IMR-90 (cell line): ENCODE measurements at regions not wholly inside any gene's neighbourhood (a gene's known extent, or its start where the extent isn't known, plus 50 kb on each side); places are given as distances from the start of the nearest gene placed in this dataset.

ENCODE experiments used
- ATAC-seq: fragments of 200-7000 bp; cut with Tn5 transposase; 2 replicates; pipeline ENCODE4 v1.9.1; 2020; ENCODE audit warnings: low read depth, mild to moderate bottlenecking, moderate library complexity
- BruUV-seq: library from RNA; stranded (reverse); fragments of 400-500 nt; replicated peaks from 2 replicates; lab custom pipeline; 2021; lab: Mats Ljungman, UMichigan
- CTCF ChIA-PET: fragments of 300-600 bp; formaldehyde crosslinking; extraction: SDS; loops from one replicate; lab custom pipeline; 2021; ENCODE audit warnings: antibody characterized with exemption; lab: Yijun Ruan, JAX
- POLR2A ChIA-PET: fragments of 300-600 bp; sonication (Branson Sonifier 250); formaldehyde crosslinking; loops from one replicate; lab custom pipeline; 2022; ENCODE audit warnings: antibody characterized with exemption; ENCODE audit not compliant: unreplicated experiment; lab: Charles Lee
- DNase-seq: peaks from one replicate; pipeline ENCODE4 v3.0.0; 2013
- H2AFZ ChIP-seq: replicated peaks from 2 replicates; pipeline ENCODE3; 2013; ENCODE audit warnings: low read length, mild to moderate bottlenecking; ENCODE audit not compliant: poor library complexity
- H2AK5ac ChIP-seq: 2 replicates; pipeline ENCODE4 v1.6.1; 2013; ENCODE audit warnings: low read depth, low read length, inconsistent platforms
- H2AK9ac ChIP-seq: replicated peaks from 2 replicates; pipeline ENCODE3; 2013; ENCODE audit warnings: mild to moderate bottlenecking, low read depth, low read length, moderate library complexity; ENCODE audit not compliant: poor library complexity
- H2BK120ac ChIP-seq: 2 replicates; pipeline ENCODE4 v1.6.1; 2013; ENCODE audit warnings: low read depth, low read length, inconsistent platforms
- H2BK15ac ChIP-seq: 3 replicates; pipeline ENCODE4 v1.6.1; 2013; ENCODE audit warnings: low read depth, low read length, inconsistent platforms
- H2BK20ac ChIP-seq: 2 replicates; pipeline ENCODE4 v1.6.1; 2013; ENCODE audit warnings: low read depth, mild to moderate bottlenecking, inconsistent platforms, low read length, moderate library complexity
- H2BK5ac ChIP-seq: 2 replicates; pipeline ENCODE4 v1.6.1; 2013; ENCODE audit warnings: mild to moderate bottlenecking, low read depth, low read length, inconsistent platforms; ENCODE audit not compliant: poor library complexity, severe bottlenecking
- H3K14ac ChIP-seq: replicated peaks from 2 replicates; pipeline ENCODE4 v1.6.1; 2013; ENCODE audit warnings: low read depth, low read length, inconsistent platforms
- H3K18ac ChIP-seq: 2 replicates; pipeline ENCODE4 v1.6.1; 2013; ENCODE audit warnings: low read depth, low read length, control low read depth
- H3K23ac ChIP-seq: 2 replicates; pipeline ENCODE4 v1.6.1; 2013; ENCODE audit warnings: low read depth, low read length, inconsistent platforms
- H3K27ac ChIP-seq: 2 replicates; pipeline ENCODE4 v1.5.1; 2013; ENCODE audit warnings: mild to moderate bottlenecking, control low read depth, low read length; ENCODE audit not compliant: insufficient read depth
- H3K27me3 ChIP-seq: 2 replicates; pipeline ENCODE4 v1.6.1; 2013; ENCODE audit warnings: low read length; ENCODE audit not compliant: control insufficient read depth, insufficient read depth
- H3K36me3 ChIP-seq: 2 replicates; pipeline ENCODE4 v1.6.1; 2013; ENCODE audit warnings: low read length, mixed read lengths; ENCODE audit not compliant: control insufficient read depth, insufficient read depth
- H3K4ac ChIP-seq: 2 replicates; pipeline ENCODE4 v1.6.1; 2013; ENCODE audit warnings: low read depth, low read length, inconsistent platforms
- H3K4me1 ChIP-seq: 2 replicates; pipeline ENCODE4 v1.6.1; 2013; ENCODE audit warnings: low read length, mixed read lengths; ENCODE audit not compliant: control insufficient read depth, insufficient read depth
- H3K4me2 ChIP-seq: 2 replicates; pipeline ENCODE4 v1.6.1; 2013; ENCODE audit warnings: low read depth, mild to moderate bottlenecking, control low read depth, low read length, moderate library complexity
- H3K4me3 ChIP-seq: 2 replicates; pipeline ENCODE4 v1.5.1; 2013; ENCODE audit warnings: low read depth, mild to moderate bottlenecking, control low read depth, low read length, moderate library complexity; ENCODE audit not compliant: insufficient read depth
- H3K56ac ChIP-seq: 2 replicates; pipeline ENCODE4 v1.6.1; 2013; ENCODE audit warnings: low read length, inconsistent platforms; ENCODE audit not compliant: insufficient read depth; ENCODE audit errors: extremely low read depth
- H3K79me1 ChIP-seq, 2 experiments: 2 replicates each; pipeline ENCODE4 v1.6.1; 2013; ENCODE audit warnings: low read length in 2 of 2, inconsistent platforms in 1 of 2, low read depth in 1 of 2
- H3K9ac ChIP-seq: 2 replicates; pipeline ENCODE4 v1.6.1; 2013; ENCODE audit warnings: low read depth, low read length, control low read depth
- H3K9me1 ChIP-seq: 2 replicates; pipeline ENCODE4 v1.6.1; 2013; ENCODE audit warnings: low read length, inconsistent platforms; ENCODE audit not compliant: insufficient read depth
- H3K9me3 ChIP-seq: 2 replicates; pipeline ENCODE4 v1.6.1; 2013; ENCODE audit warnings: low read length; ENCODE audit not compliant: control insufficient read depth, insufficient read depth
- H4K20me1 ChIP-seq: 2 replicates; pipeline ENCODE4 v1.6.1; 2013; ENCODE audit warnings: low read length, inconsistent platforms; ENCODE audit not compliant: insufficient read depth
- H4K5ac ChIP-seq: 2 replicates; pipeline ENCODE4 v1.6.1; 2013; ENCODE audit warnings: mild to moderate bottlenecking, low read depth, low read length, control low read depth
- H4K8ac ChIP-seq, 2 experiments: 2 replicates each; pipeline ENCODE4 v1.6.1; 2013; ENCODE audit warnings: low read depth in 2 of 2, low read length in 2 of 2, control low read depth in 1 of 2, inconsistent platforms in 1 of 2
- H4K91ac ChIP-seq: 2 replicates; pipeline ENCODE4 v1.6.1; 2013; ENCODE audit warnings: low read depth, low read length, inconsistent platforms; ENCODE audit not compliant: insufficient read depth
- MXI1 ChIP-seq: IDR thresholded peaks from 2 replicates; pipeline ENCODE4 v1.6.1; 2012; ENCODE audit warnings: low read depth, mild to moderate bottlenecking, low read length, moderate library complexity, borderline replicate concordance
- RFX5 ChIP-seq: IDR thresholded peaks from 2 replicates; pipeline ENCODE4 v1.8.0; 2012; ENCODE audit warnings: low read depth, mild to moderate bottlenecking, low read length, moderate library complexity
- WGBS, 2 experiments: methylation state at CpG; one replicate each; pipeline versions ENCODE4 v1.1.5 to v1.1.7; 2013; ENCODE audit warnings: missing lambda C conversion rate in 2 of 2; ENCODE audit not compliant: insufficient read length in 1 of 2; ENCODE audit errors: extremely low coverage in 2 of 2; 5-methylcytosine and 5-hydroxymethylcytosine counted together
- dilution Hi-C: fragments of 300-500 bp; cut with HindIII; formaldehyde crosslinking; loops from one replicate; pipeline ENCODE4 v1.14.3; 2018; ENCODE audit warnings: low sequenced_read_pairs; ENCODE audit not compliant: unreplicated experiment
- in situ Hi-C: fragments of 300-500 bp; cut with MboI; formaldehyde crosslinking; loops from 3 replicates; pipeline ENCODE4 v1.14.3; 2019; ENCODE audit warnings: low sequenced_read_pairs, inconsistent platforms, mixed read lengths
- intact Hi-C: fragments of 100-400 bp; cut with micrococcal nuclease; formaldehyde crosslinking; loops from 2 replicates; pipeline ENCODE4 v1.10.0; 2022

GRCh38 chr4:153126137-153126536 is 78.1 kb upstream of the TRIM2 start:
- dilution Hi-C loops, result no loop called here

More at GRCh38 chr4:153126137-153126536, 78.1 kb upstream of the TRIM2 start:
- no peak overlapping the region for H2AK5ac ChIP-seq
- no TSS peak for BruUV-seq
- no peak overlapping the region for H2BK20ac ChIP-seq
- peak; percentile 28 for DNase-seq
- no peaks in the 10 kb centered on the region for H3K4me1 ChIP-seq
- H4K20me1 ChIP-seq, result no peaks in the 10 kb centered on the region
- TF ChIP-seq RFX5, result no peak
- no peak for TF ChIP-seq MXI1
- no peak overlapping the region for H4K91ac ChIP-seq
- H3K36me3 ChIP-seq, result no peaks in the 10 kb centered on the region
- WGBS, 2 experiments, result no CpG with 5 or more reads among the region's 4 CpGs
- H4K5ac ChIP-seq, result no peak overlapping the region
- no peak overlapping the region for H2BK5ac ChIP-seq
- CTCF ChIA-PET, result interaction anchor here (2.5 kb wide), 1 partner anchor 43 kb away, joined by 33 read pairs; no protein-coding TSS in a partner anchor
- no peak overlapping the region for H2AFZ ChIP-seq
- no peak overlapping the region for H3K56ac ChIP-seq
- intact Hi-C loops, result loop anchor here (2.0 to 5.0 kb wide), 2 partner anchors 484 to 671 kb away; no protein-coding TSS in a partner anchor
- no peak overlapping the region for H2AK9ac ChIP-seq
- no peaks in the 10 kb centered on the region for H3K27me3 ChIP-seq
- in situ Hi-C loops, result loop anchor here (5.0 to 10.0 kb wide), 2 partner anchors 44 to 281 kb away; no protein-coding TSS in a partner anchor
- H3K4ac ChIP-seq, result no peak overlapping the region
- H2BK15ac ChIP-seq, result no peak overlapping the region
- ATAC-seq, result no peak
- no peaks in the 10 kb centered on the region for H3K9me3 ChIP-seq
- no peaks in the 10 kb centered on the region for H3K9me1 ChIP-seq
- H3K14ac ChIP-seq, result no peak overlapping the region
- no peak overlapping the region for H4K8ac ChIP-seq
- H3K18ac ChIP-seq, result no peak overlapping the region
- H3K9ac ChIP-seq, result no peak overlapping the region
- no peak overlapping the region for H2BK120ac ChIP-seq
- H3K79me1 ChIP-seq, result no peaks in the 10 kb centered on the region
- H3K23ac ChIP-seq, result no peak overlapping the region
- H3K4me2 ChIP-seq, result no peak overlapping the region
- no peak overlapping the region for H3K4me3 ChIP-seq
- H3K27ac ChIP-seq, result no peak overlapping the region
- POLR2A ChIA-PET, result no interaction called here
